ENCODE measurements at regions not wholly inside any gene's neighbourhood (a gene's known extent, or its start where the extent isn't known, plus 50 kb on each side); places are given as distances from the start of the nearest gene placed in this dataset.

DNA sequence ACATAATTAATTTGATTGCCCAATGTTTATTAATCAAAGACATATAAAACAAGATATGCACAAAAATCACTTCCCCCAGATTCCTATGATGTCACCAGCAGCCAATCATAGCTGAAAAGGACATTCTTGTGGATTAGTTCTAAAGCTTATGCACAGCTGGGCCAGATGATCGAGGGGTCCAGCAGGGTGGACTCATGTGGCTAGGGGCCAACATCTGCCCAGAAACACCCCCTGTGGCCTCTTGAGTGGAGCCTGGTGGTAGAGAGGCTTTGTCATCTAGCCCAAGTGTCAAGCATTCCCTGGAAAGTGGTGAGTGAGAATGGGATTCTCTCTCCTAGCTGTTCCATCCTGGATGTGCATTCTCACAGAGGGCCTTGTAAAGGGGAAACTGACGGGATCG, 590.0 kb downstream of the BCL11B start:
- TF ChIP-seq EZH2 (IDR thresholded peaks at IDR 0.05; ENCODE audit: insufficient read depth, poor library complexity, severe bottlenecking) (no peak), EZH2phosphoT487 (IDR thresholded peaks at IDR 0.05; ENCODE audit: insufficient read depth, low read depth) (no peak)

Measured in GM23248 (cell line).